GM23338 (cell line): ENCODE measurements at regions not wholly inside any gene's neighbourhood (a gene's known extent, or its start where the extent isn't known, plus 50 kb on each side); places are given as distances from the start of the nearest gene placed in this dataset.

Experiments used
- ATAC-seq: fragments of 200-7000 bp; cut with Tn5 transposase; 3 replicates; pipeline ENCODE4 v1.9.1; 2020
- DNase-seq: peaks from one replicate; pipeline ENCODE4 v3.0.0-alpha.2; 2015; ENCODE audit warnings: low spot score
- H2AFZ ChIP-seq: fragments of 200-600 bp; sonication (generic); 2 replicates; pipeline ENCODE4 v1.8.0; 2016; ENCODE audit warnings: antibody characterized with exemption, mild to moderate bottlenecking, moderate library complexity
- H3F3A ChIP-seq: fragments of 200-600 bp; sonication (generic); replicated peaks from 2 replicates; pipeline ENCODE4 v1.8.0; 2017; ENCODE audit warnings: antibody characterized with exemption, mixed run types, low read depth
- H3K27ac ChIP-seq: fragments of 200-600 bp; sonication (generic); 2 replicates; pipeline ENCODE4 v1.6.1; 2016; ENCODE audit warnings: low read depth
- H3K27me3 ChIP-seq: fragments of 200-600 bp; sonication (generic); 2 replicates; pipeline ENCODE4 v1.8.0; 2016; ENCODE audit warnings: mild to moderate bottlenecking, mixed run types, moderate library complexity; ENCODE audit not compliant: insufficient read depth
- H3K36me3 ChIP-seq: fragments of 200-600 bp; sonication (generic); 2 replicates; pipeline ENCODE4 v1.8.0; 2016; ENCODE audit warnings: mild to moderate bottlenecking; ENCODE audit not compliant: insufficient read depth
- H3K4me1 ChIP-seq: fragments of 200-600 bp; sonication (generic); 2 replicates; pipeline ENCODE4 v1.8.0; 2016; ENCODE audit warnings: mild to moderate bottlenecking, moderate library complexity; ENCODE audit not compliant: insufficient read depth
- H3K4me2 ChIP-seq: fragments of 200-600 bp; sonication (generic); 2 replicates; pipeline ENCODE4 v1.7.1; 2017; ENCODE audit warnings: mixed run types
- H3K4me3 ChIP-seq: fragments of 200-600 bp; sonication (generic); 2 replicates; pipeline ENCODE4 v1.6.1; 2016; ENCODE audit warnings: mixed run types
- H3K79me2 ChIP-seq: fragments of 200-600 bp; sonication (generic); replicated peaks from 2 replicates; pipeline ENCODE4 v1.8.0; 2017; ENCODE audit warnings: mild to moderate bottlenecking; ENCODE audit not compliant: insufficient read depth
- H3K9me2 ChIP-seq: fragments of 200-600 bp; sonication (generic); 2 replicates; pipeline ENCODE4 v1.8.0; 2017; ENCODE audit not compliant: insufficient read depth
- H4K20me1 ChIP-seq: fragments of 200-600 bp; sonication (generic); replicated peaks from 2 replicates; pipeline ENCODE4 v1.8.0; 2017; ENCODE audit warnings: mild to moderate bottlenecking; ENCODE audit not compliant: insufficient read depth
- H3K27ac Mint-ChIP-seq: 2 replicates; pipeline ENCODE4 v1.8.0; 2020; ENCODE audit warnings: inconsistent platforms, mild to moderate bottlenecking, moderate library complexity, mixed read lengths
- H3K27me3 Mint-ChIP-seq: 3 replicates; pipeline ENCODE4 v1.8.0; 2022; ENCODE audit warnings: low read depth, mild to moderate bottlenecking, moderate library complexity, mixed read lengths, inconsistent platforms; ENCODE audit not compliant: insufficient read depth, poor library complexity
- H3K36me3 Mint-ChIP-seq: 3 replicates; pipeline ENCODE4 v1.8.0; 2021; ENCODE audit warnings: low read depth, mild to moderate bottlenecking, inconsistent platforms, moderate library complexity, mixed read lengths
- H3K4me1 Mint-ChIP-seq: 3 replicates; pipeline ENCODE4 v1.8.0; 2020; ENCODE audit warnings: mild to moderate bottlenecking, inconsistent platforms, mixed read lengths
- H3K4me3 Mint-ChIP-seq: 3 replicates; pipeline ENCODE4 v1.8.0; 2021; ENCODE audit warnings: moderate library complexity, mild to moderate bottlenecking, inconsistent platforms, mixed read lengths
- H3K9me3 Mint-ChIP-seq: 3 replicates; pipeline ENCODE4 v1.8.0; 2020; ENCODE audit warnings: moderate library complexity, mild to moderate bottlenecking, inconsistent platforms, mixed read lengths
- CREB1 ChIP-seq: fragments of 250-450 bp; sonication (Bioruptor Pico); IDR thresholded peaks from 2 replicates; pipeline ENCODE4 v1.5.0; 2020; ENCODE audit warnings: low read depth, mild to moderate bottlenecking, moderate library complexity
- CTCF ChIP-seq, 2 experiments: fragments of 200-600 bp in 1 of 2; sonication (generic) in 1 of 2; conservative IDR thresholded peaks; 2 replicates each; pipeline versions ENCODE4 v1.5.1 to v1.6.1; 2016 to 2017; ENCODE audit warnings: antibody characterized with exemption in 2 of 2, low read depth in 2 of 2, mild to moderate bottlenecking in 2 of 2, moderate library complexity in 1 of 2
- ETS1 ChIP-seq: IDR thresholded peaks from 2 replicates; pipeline ENCODE4 v1.6.1; 2016; ENCODE audit warnings: antibody characterized with exemption
- EZH2phosphoT487 ChIP-seq: fragments of 200-600 bp; sonication (generic); IDR thresholded peaks from one replicate; pipeline ENCODE4 v1.8.1; 2018; ENCODE audit warnings: antibody characterized with exemption; ENCODE audit not compliant: unreplicated experiment
- JUNB ChIP-seq: IDR thresholded peaks from one replicate; pipeline ENCODE4 v1.6.1; 2016; ENCODE audit warnings: antibody characterized with exemption; ENCODE audit not compliant: unreplicated experiment
- NANOG ChIP-seq: IDR thresholded peaks from 2 replicates; pipeline ENCODE4 v1.6.1; 2016; ENCODE audit warnings: antibody characterized with exemption, borderline replicate concordance
- POLR2AphosphoS5 ChIP-seq: IDR thresholded peaks from 2 replicates; pipeline ENCODE4 v1.6.1; 2016; ENCODE audit warnings: antibody characterized with exemption, low read depth
- STAT1 ChIP-seq: IDR thresholded peaks from one replicate; pipeline ENCODE4 v1.6.1; 2016; ENCODE audit warnings: antibody characterized with exemption; ENCODE audit not compliant: unreplicated experiment
- ZNF114 ChIP-seq: fragments of 250-450 bp; sonication (Bioruptor Pico); IDR thresholded peaks from 2 replicates; pipeline ENCODE4 v1.5.0; 2020; ENCODE audit warnings: mild to moderate bottlenecking, moderate library complexity
- ZNF331 ChIP-seq: fragments of 250-450 bp; sonication (Bioruptor Pico); IDR thresholded peaks from 2 replicates; pipeline ENCODE4 v1.5.0; 2020; ENCODE audit warnings: low read depth, mild to moderate bottlenecking, moderate library complexity
- ZNF462 ChIP-seq: fragments of 250-450 bp; sonication (Bioruptor Pico); IDR thresholded peaks from 2 replicates; pipeline ENCODE4 v1.5.0; 2020; ENCODE audit warnings: mild to moderate bottlenecking, moderate library complexity
- TF ChIP-seq, protein P1 (sequence below): IDR thresholded peaks from one replicate; pipeline ENCODE4 v1.6.1; 2018; ENCODE audit warnings: antibody characterized with exemption; ENCODE audit not compliant: unreplicated experiment

DNA sequence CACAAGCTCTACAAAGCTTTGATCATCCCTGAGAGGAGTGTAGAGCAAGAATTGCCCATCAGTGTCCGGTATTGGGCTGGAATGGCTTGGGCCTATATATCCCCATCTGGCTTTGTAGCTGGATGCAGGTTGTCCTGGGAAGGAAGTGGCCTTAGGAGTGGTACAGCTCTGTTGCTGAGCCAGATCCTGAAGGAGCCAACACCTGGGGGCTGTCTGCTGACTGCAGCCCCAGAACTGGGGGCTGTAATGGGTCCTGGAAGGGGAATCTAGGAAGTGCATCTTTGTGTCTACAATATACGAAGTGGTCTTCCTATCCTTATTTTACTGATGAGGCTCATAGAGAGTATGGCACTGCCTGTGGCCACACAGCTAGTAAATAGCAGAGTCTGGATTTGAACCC, 145.9 kb downstream of the CDC5L start (continued):
- TF ChIP-seq ETS1 = no peak
- TF ChIP-seq ZNF114 (CRISPR knock-in tag) = no peak

DNA sequence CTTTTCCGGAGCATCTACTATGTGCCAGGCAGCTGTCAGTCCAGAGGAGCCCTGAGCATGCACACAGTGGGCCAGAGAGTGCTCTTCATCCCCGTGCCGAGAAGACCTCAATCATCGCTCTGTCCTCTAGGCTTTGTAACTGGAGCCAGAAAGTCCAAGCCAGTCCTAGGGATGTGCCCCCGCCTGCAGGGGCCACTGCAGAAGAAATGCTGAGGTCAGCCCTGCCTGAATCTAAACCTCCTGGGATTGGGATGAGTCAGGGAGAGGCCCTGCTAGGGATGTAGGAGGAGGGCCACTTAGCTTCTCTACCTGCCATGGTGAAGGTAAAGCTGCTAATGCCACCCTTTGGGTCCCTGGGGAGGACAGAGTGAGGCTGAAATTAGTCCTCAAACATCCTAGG, 146.8 kb downstream of the CDC5L start:
- Histone ChIP-seq H3K27ac (no peak overlapping the region), H3K36me3 (no peaks in the 10 kb centered on the region), H3K27me3 (no peaks in the 10 kb centered on the region), H2AFZ (0 out of 2 replicates have a peak overlapping the region, but pooled peaks have one; percentile 38), H4K20me1 (no peaks in the 10 kb centered on the region), H3K4me1 (no peaks in the 10 kb centered on the region), H3K4me3 (no peak overlapping the region), H3K9me2 (peaks cover 5% of the 10 kb centered on the region; the same call in 1 of the 2 replicates), H3K79me2 (no peaks in the 10 kb centered on the region), H3K4me2 (no peak overlapping the region), H3F3A (no peaks in the 10 kb centered on the region)
- H3K27me3 Mint-ChIP-seq = peaks cover 4% of the 10 kb centered on the region
- H3K4me1 Mint-ChIP-seq = peaks cover 7% of the 10 kb centered on the region; the same call in 2 of the 3 replicates
- no peaks in the 10 kb centered on the region; the same call in 2 of the 3 replicates for H3K36me3 Mint-ChIP-seq
- no peaks in the 10 kb centered on the region; the same call in 1 of the 3 replicates for H3K9me3 Mint-ChIP-seq
- no peak overlapping the region for H3K4me3 Mint-ChIP-seq
- ATAC-seq (no peak), DNase-seq (no peak)
- no peak overlapping the region for H3K27ac Mint-ChIP-seq
- TF ChIP-seq CREB1 = no peak
- no peak for TF ChIP-seq STAT1
- TF ChIP-seq CTCF (conservative IDR thresholded peaks at IDR 0.05; ENCODE audit: low read depth in 2 of 2) = no peak
- no peak for TF ChIP-seq POLR2AphosphoS5
- no peak for TF ChIP-seq JUNB
- no peak for TF ChIP-seq ETS1
- no peak for TF ChIP-seq ZNF331
- TF ChIP-seq, protein P1, sequence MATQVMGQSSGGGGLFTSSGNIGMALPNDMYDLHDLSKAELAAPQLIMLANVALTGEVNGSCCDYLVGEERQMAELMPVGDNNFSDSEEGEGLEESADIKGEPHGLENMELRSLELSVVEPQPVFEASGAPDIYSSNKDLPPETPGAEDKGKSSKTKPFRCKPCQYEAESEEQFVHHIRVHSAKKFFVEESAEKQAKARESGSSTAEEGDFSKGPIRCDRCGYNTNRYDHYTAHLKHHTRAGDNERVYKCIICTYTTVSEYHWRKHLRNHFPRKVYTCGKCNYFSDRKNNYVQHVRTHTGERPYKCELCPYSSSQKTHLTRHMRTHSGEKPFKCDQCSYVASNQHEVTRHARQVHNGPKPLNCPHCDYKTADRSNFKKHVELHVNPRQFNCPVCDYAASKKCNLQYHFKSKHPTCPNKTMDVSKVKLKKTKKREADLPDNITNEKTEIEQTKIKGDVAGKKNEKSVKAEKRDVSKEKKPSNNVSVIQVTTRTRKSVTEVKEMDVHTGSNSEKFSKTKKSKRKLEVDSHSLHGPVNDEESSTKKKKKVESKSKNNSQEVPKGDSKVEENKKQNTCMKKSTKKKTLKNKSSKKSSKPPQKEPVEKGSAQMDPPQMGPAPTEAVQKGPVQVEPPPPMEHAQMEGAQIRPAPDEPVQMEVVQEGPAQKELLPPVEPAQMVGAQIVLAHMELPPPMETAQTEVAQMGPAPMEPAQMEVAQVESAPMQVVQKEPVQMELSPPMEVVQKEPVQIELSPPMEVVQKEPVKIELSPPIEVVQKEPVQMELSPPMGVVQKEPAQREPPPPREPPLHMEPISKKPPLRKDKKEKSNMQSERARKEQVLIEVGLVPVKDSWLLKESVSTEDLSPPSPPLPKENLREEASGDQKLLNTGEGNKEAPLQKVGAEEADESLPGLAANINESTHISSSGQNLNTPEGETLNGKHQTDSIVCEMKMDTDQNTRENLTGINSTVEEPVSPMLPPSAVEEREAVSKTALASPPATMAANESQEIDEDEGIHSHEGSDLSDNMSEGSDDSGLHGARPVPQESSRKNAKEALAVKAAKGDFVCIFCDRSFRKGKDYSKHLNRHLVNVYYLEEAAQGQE = no peak
- no peak for TF ChIP-seq ZNF462 (CRISPR knock-in tag)
- no peak for TF ChIP-seq ZNF114 (CRISPR knock-in tag)
- TF ChIP-seq NANOG = no peak
- no peak for TF ChIP-seq EZH2phosphoT487
